ENCODE measurements at regions not wholly inside any gene's neighbourhood (a gene's known extent, or its start where the extent isn't known, plus 50 kb on each side); places are given as distances from the start of the nearest gene placed in this dataset.

DNA sequence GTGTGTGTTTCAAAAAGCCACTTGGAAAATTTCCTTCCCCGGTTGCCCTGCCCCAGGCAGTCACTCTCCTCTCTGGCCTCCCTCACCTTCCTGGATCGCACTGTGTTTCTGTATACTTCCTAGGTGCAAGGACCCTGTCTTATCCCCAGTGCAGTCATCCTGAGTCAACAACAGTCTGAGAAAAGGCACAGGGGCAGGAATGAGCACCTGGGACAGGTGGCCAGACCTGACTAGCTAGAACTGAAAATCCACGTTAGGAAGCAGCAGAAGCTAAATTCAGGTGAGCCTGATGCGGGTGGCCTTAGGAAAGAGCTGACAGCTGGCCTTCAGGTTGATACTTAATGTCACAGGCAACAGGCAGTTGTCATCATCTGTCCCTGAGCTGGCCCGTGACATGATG is 62.9 kb upstream of the VGLL4 start:
- no peak overlapping the region for H3K4me3 Mint-ChIP-seq
- Histone ChIP-seq H3K9me3 (no peaks in the 10 kb centered on the region), H3K27ac (ENCODE audit: low read length) (no peak overlapping the region), H3K27me3 (replicated peaks in 1 of 2; ENCODE audit: control insufficient read depth in 2 of 2, extremely low read depth in 1 of 2, insufficient read depth in 2 of 2, low read length in 1 of 2) (no peaks in the 10 kb centered on the region), H3K36me3 (ENCODE audit: control insufficient read depth in 2 of 2, extremely low read depth in 1 of 2, insufficient read depth in 1 of 2, low read length in 1 of 2) (no peaks in the 10 kb centered on the region), H3K4me3 (ENCODE audit: control insufficient read depth in 1 of 2, extremely low read depth in 1 of 2, low read length in 1 of 2) (no peak overlapping the region), H3K4me1 (ENCODE audit: control insufficient read depth in 1 of 2, extremely low read depth in 1 of 2, insufficient read depth in 2 of 2, low read length in 2 of 2) (no peaks in the 10 kb centered on the region)
- ChIA-PET POLR2A (interaction anchor here in 1 of 2 donors (0.6 to 0.7 kb wide), 2 partner anchors 37 to 137 kb away, joined by 3 read pairs; no protein-coding TSS in a partner anchor), CTCF (interaction anchor here in 1 of 2 donors (0.6 kb wide), 1 partner anchor 61 kb away, joined by 4 read pairs; no protein-coding TSS in a partner anchor)
- H3K36me3 Mint-ChIP-seq: peaks cover 25% of the 10 kb centered on the region
- H3K9me3 Mint-ChIP-seq: peaks cover 0 to 9% (median 6%) of the 10 kb centered on the region in 3 donors
- ATAC-seq (replicated peaks in 1 of 4): no peak
- H3K27me3 Mint-ChIP-seq: no peaks in the 10 kb centered on the region
- peaks cover 1 to 13% (median 2%) of the 10 kb centered on the region in 3 donors for H3K4me1 Mint-ChIP-seq
- DNase-seq: no peak
- no peak overlapping the region for H3K27ac Mint-ChIP-seq
- WGBS (ENCODE audit: insufficient coverage): 94% methylated on average over 5 of the region's 5 CpGs

DNA sequence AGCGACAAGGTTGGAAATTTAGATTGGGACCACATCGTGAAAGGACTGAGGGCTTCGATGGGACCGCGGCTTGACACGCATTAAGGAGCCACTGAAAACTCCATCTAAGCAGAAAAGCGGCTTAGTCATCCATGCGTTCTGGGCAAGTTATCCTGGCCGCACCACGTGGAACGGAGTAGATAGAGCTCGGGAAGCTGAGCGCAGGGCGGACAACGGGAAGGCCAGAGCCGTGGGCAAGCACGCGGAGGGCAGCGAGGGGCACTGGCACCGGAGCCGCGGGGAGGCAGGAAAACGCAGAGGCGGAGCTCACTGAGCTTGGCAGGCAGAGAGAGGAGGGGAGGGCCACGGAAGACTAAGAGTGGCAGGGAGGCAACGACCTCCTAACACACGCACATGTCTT is 61.3 kb upstream of the VGLL4 start:
- DNase-seq (no peak), ATAC-seq (replicated peaks in 1 of 4) (no peak)
- no peak overlapping the region for H3K4me3 ChIP-seq (ENCODE audit: control insufficient read depth in 1 of 2, extremely low read depth in 1 of 2, low read length in 1 of 2)
- no peaks in the 10 kb centered on the region for H3K27me3 ChIP-seq (replicated peaks in 1 of 2; ENCODE audit: control insufficient read depth in 2 of 2, extremely low read depth in 1 of 2, insufficient read depth in 2 of 2, low read length in 1 of 2)
- ChIA-PET CTCF (no interaction called here), POLR2A (no interaction called here)
- WGBS (ENCODE audit: insufficient coverage): 97% methylated on average over 24 of the region's 27 CpGs
- H3K27ac ChIP-seq (ENCODE audit: low read length): no peak overlapping the region
- H3K9me3 Mint-ChIP-seq: peaks cover 0 to 6% (median 3%) of the 10 kb centered on the region in 3 donors
- H3K27ac Mint-ChIP-seq: no peak overlapping the region
- H3K4me1 ChIP-seq (ENCODE audit: control insufficient read depth in 1 of 2, extremely low read depth in 1 of 2, insufficient read depth in 2 of 2, low read length in 2 of 2): no peaks in the 10 kb centered on the region
- H3K4me3 Mint-ChIP-seq: peak overlapping the region; percentile 37 to 55 (median 40)
- H3K36me3 Mint-ChIP-seq: peaks cover 30% of the 10 kb centered on the region
- peaks cover 1 to 13% (median 2%) of the 10 kb centered on the region in 3 donors for H3K4me1 Mint-ChIP-seq
- H3K36me3 ChIP-seq (ENCODE audit: control insufficient read depth in 2 of 2, extremely low read depth in 1 of 2, insufficient read depth in 1 of 2, low read length in 1 of 2): no peaks in the 10 kb centered on the region
- H3K27me3 Mint-ChIP-seq: no peaks in the 10 kb centered on the region
- H3K9me3 ChIP-seq: no peaks in the 10 kb centered on the region

- ATAC-seq (replicated peaks in 1 of 4) (no peak), DNase-seq (no peak)
- Histone ChIP-seq H3K36me3 (ENCODE audit: control insufficient read depth in 2 of 2, extremely low read depth in 1 of 2, insufficient read depth in 1 of 2, low read length in 1 of 2) (peaks cover 0 to 2% of the 10 kb centered on the region in 2 donors), H3K9me3 (no peaks in the 10 kb centered on the region), H3K4me3 (ENCODE audit: control insufficient read depth in 1 of 2, extremely low read depth in 1 of 2, low read length in 1 of 2) (no peak overlapping the region), H3K4me1 (ENCODE audit: control insufficient read depth in 1 of 2, extremely low read depth in 1 of 2, insufficient read depth in 2 of 2, low read length in 2 of 2) (no peaks in the 10 kb centered on the region), H3K27me3 (replicated peaks in 1 of 2; ENCODE audit: control insufficient read depth in 2 of 2, extremely low read depth in 1 of 2, insufficient read depth in 2 of 2, low read length in 1 of 2) (no peaks in the 10 kb centered on the region), H3K27ac (ENCODE audit: low read length) (no peak overlapping the region)
- Mint-ChIP-seq H3K9me3 (no peaks in the 10 kb centered on the region), H3K4me1 (peaks cover 1 to 13% (median 2%) of the 10 kb centered on the region in 3 donors), H3K27me3 (no peaks in the 10 kb centered on the region), H3K36me3 (peaks cover 28% of the 10 kb centered on the region), H3K4me3 (no peak overlapping the region), H3K27ac (no peak overlapping the region)
- WGBS (ENCODE audit: insufficient coverage): no CpG with 5 or more reads among the region's 4 CpGs
- CTCF ChIA-PET: interaction anchor here in 1 of 2 donors (0.9 kb wide), 1 partner anchor 101 kb away, joined by 5 read pairs; no protein-coding TSS in a partner anchor
- POLR2A ChIA-PET: no interaction called here
Observed at GRCh38 chr3:11703146-11703545, 59.4 kb upstream of the VGLL4 start.

DNA sequence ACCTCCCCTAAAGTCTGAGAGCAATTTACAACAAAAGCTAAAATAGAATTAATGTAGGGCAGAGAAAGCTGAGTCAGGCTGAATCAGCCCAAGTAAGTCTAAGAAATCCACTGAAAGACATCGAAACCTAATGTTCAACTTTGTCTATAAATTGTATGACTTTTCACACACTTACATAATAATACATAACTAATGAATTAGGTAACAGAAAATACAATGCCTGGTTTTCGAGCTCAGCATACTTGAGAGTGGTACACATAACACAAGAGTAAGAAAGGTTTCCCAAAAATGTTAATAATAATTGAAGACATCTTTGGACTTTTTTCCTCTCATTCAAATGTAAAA is 55.3 kb upstream of the VGLL4 start:
- peaks cover 0 to 2% of the 10 kb centered on the region in 2 donors for H3K36me3 ChIP-seq (ENCODE audit: control insufficient read depth in 2 of 2, extremely low read depth in 1 of 2, insufficient read depth in 1 of 2, low read length in 1 of 2)
- no peaks in the 10 kb centered on the region for H3K27me3 ChIP-seq (replicated peaks in 1 of 2; ENCODE audit: control insufficient read depth in 2 of 2, extremely low read depth in 1 of 2, insufficient read depth in 2 of 2, low read length in 1 of 2)
- ATAC-seq (replicated peaks in 1 of 4): no peak
- Mint-ChIP-seq H3K9me3 (no peaks in the 10 kb centered on the region), H3K36me3 (peaks cover 37% of the 10 kb centered on the region), H3K4me3 (no peak overlapping the region), H3K27me3 (no peaks in the 10 kb centered on the region), H3K27ac (no peak overlapping the region), H3K4me1 (no peaks in the 10 kb centered on the region)
- no peaks in the 10 kb centered on the region for H3K9me3 ChIP-seq
- H3K4me3 ChIP-seq (ENCODE audit: control insufficient read depth in 1 of 2, extremely low read depth in 1 of 2, low read length in 1 of 2): no peak overlapping the region
- no peak overlapping the region for H3K27ac ChIP-seq (ENCODE audit: low read length)
- CTCF ChIA-PET: interaction anchor here in 1 of 2 donors (0.5 kb wide), 1 partner anchor 62 kb away, joined by 3 read pairs; no protein-coding TSS in a partner anchor
- H3K4me1 ChIP-seq (ENCODE audit: control insufficient read depth in 1 of 2, extremely low read depth in 1 of 2, insufficient read depth in 2 of 2, low read length in 2 of 2): no peaks in the 10 kb centered on the region
- no CpG with 5 or more reads among the region's 2 CpGs for WGBS (ENCODE audit: insufficient coverage)
- POLR2A ChIA-PET: no interaction called here
- DNase-seq: no peak

GRCh38 chr3:11698326-11699082 is 54.8 kb upstream of the VGLL4 start:
- Histone ChIP-seq H3K27me3 (replicated peaks in 1 of 2; ENCODE audit: control insufficient read depth in 2 of 2, extremely low read depth in 1 of 2, insufficient read depth in 2 of 2, low read length in 1 of 2) (no peaks in the 10 kb centered on the region), H3K4me3 (ENCODE audit: control insufficient read depth in 1 of 2, extremely low read depth in 1 of 2, low read length in 1 of 2) (no peak overlapping the region), H3K36me3 (ENCODE audit: control insufficient read depth in 2 of 2, extremely low read depth in 1 of 2, insufficient read depth in 1 of 2, low read length in 1 of 2) (peaks cover 0 to 2% of the 10 kb centered on the region in 2 donors), H3K27ac (ENCODE audit: low read length) (no peak overlapping the region), H3K9me3 (no peaks in the 10 kb centered on the region), H3K4me1 (ENCODE audit: control insufficient read depth in 1 of 2, extremely low read depth in 1 of 2, insufficient read depth in 2 of 2, low read length in 2 of 2) (no peaks in the 10 kb centered on the region)
- H3K4me3 Mint-ChIP-seq: no peak overlapping the region
- CTCF ChIA-PET: no interaction called here
- H3K27me3 Mint-ChIP-seq: no peaks in the 10 kb centered on the region
- H3K4me1 Mint-ChIP-seq: no peaks in the 10 kb centered on the region
- H3K36me3 Mint-ChIP-seq: peaks cover 42% of the 10 kb centered on the region
- 100% methylated on average over 5 of the region's 7 CpGs for WGBS (ENCODE audit: insufficient coverage)
- H3K9me3 Mint-ChIP-seq: no peaks in the 10 kb centered on the region
- POLR2A ChIA-PET: no interaction called here
- ATAC-seq (replicated peaks in 1 of 4) (no peak), DNase-seq (no peak)
- H3K27ac Mint-ChIP-seq: no peak overlapping the region

DNA sequence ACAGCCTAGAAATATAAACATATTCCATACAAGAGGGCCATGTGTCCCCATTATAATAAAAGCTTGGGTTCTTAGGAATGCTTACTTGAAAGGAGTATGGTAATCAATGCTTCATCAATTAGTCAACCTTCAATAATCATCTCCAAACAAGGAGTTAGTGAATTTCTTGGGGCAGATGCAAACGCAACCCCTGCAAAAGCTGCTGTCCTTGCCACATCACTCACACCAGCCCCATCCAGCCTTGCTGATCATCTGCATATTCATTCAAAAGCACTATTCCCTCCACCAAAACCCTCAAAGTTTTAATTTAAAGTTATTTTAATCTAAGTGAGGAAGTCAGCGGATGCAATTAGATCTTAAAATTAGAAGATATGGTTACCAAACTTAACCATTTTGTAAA is 54.0 kb upstream of the VGLL4 start:
- H3K27me3 ChIP-seq (replicated peaks in 1 of 2; ENCODE audit: control insufficient read depth in 2 of 2, extremely low read depth in 1 of 2, insufficient read depth in 2 of 2, low read length in 1 of 2): no peaks in the 10 kb centered on the region
- H3K4me1 ChIP-seq (ENCODE audit: control insufficient read depth in 1 of 2, extremely low read depth in 1 of 2, insufficient read depth in 2 of 2, low read length in 2 of 2): no peaks in the 10 kb centered on the region
- POLR2A ChIA-PET: no interaction called here
- CTCF ChIA-PET: no interaction called here
- Mint-ChIP-seq H3K27ac (no peak overlapping the region), H3K4me1 (no peaks in the 10 kb centered on the region), H3K9me3 (no peaks in the 10 kb centered on the region), H3K27me3 (no peaks in the 10 kb centered on the region), H3K36me3 (peaks cover 44% of the 10 kb centered on the region), H3K4me3 (no peak overlapping the region)
- WGBS (ENCODE audit: insufficient coverage): 83% methylated on average over 1 of the region's 2 CpGs
- no peak for ATAC-seq (replicated peaks in 1 of 4)
- no peak overlapping the region for H3K27ac ChIP-seq (ENCODE audit: low read length)
- H3K9me3 ChIP-seq: no peaks in the 10 kb centered on the region
- H3K36me3 ChIP-seq (ENCODE audit: control insufficient read depth in 2 of 2, extremely low read depth in 1 of 2, insufficient read depth in 1 of 2, low read length in 1 of 2): peaks cover 0 to 2% of the 10 kb centered on the region in 2 donors
- no peak for DNase-seq
- no peak overlapping the region for H3K4me3 ChIP-seq (ENCODE audit: control insufficient read depth in 1 of 2, extremely low read depth in 1 of 2, low read length in 1 of 2)
